Ishikawa (cell line): ENCODE measurements at regions not wholly inside any gene's neighbourhood (a gene's known extent, or its start where the extent isn't known, plus 50 kb on each side); places are given as distances from the start of the nearest gene placed in this dataset.

Experiments
- CEBPB ChIP-seq: IDR thresholded peaks from 2 replicates; pipeline ENCODE4 v1.6.1; 2012
- CREB1 ChIP-seq: IDR thresholded peaks from 2 replicates; pipeline ENCODE4 v1.6.1; 2012; ENCODE audit warnings: low read depth
- EGR1 ChIP-seq: IDR thresholded peaks from 2 replicates; pipeline ENCODE4 v1.6.1; 2012
- NFIC ChIP-seq: IDR thresholded peaks from 2 replicates; pipeline ENCODE4 v1.6.1; 2012
- RAD21 ChIP-seq: IDR thresholded peaks from 2 replicates; pipeline ENCODE4 v1.6.1; 2012; ENCODE audit warnings: low read depth
- YY1 ChIP-seq: IDR thresholded peaks from 2 replicates; pipeline ENCODE4 v1.6.1; 2012; ENCODE audit warnings: low read depth
- ZBTB7A ChIP-seq: IDR thresholded peaks from 2 replicates; pipeline ENCODE4 v1.6.1; 2012; ENCODE audit warnings: low read depth

DNA sequence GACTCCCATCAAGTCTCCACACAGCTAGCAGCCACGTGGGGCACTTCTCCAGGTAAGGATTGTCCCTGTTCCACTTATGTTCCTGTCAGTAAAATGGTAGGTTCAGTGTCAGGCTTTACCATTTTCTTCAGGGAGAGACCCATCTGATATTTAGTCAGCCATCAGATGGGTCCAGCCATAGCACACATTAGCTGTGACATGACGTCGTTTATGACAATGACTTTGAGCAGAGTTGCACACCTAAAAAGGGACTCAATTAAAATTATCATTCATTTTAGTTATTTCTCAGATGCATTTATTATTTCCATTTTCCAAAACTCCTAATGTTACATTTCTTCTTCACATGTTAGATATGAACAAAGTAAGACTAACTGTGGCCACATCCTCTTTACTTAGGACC lies 68.2 kb upstream of the SNRPN start:
- TF ChIP-seq EGR1 (no peak), CEBPB (no peak), RAD21 (no peak), NFIC (no peak), ZBTB7A (no peak), CREB1 (no peak), YY1 (no peak)
